ENCODE measurements at regions not wholly inside any gene's neighbourhood (a gene's known extent, or its start where the extent isn't known, plus 50 kb on each side); places are given as distances from the start of the nearest gene placed in this dataset.

- TF ChIP-seq EP300 (IDR thresholded peaks at IDR 0.05) (no peak), POLR2A (IDR thresholded peaks at IDR 0.05) (no peak), CTCF (IDR thresholded peaks at IDR 0.05) (no peak), POLR2AphosphoS5 (IDR thresholded peaks at IDR 0.05) (no peak)
- Histone ChIP-seq H3K4me1 (no peaks in the 10 kb centered on the region), H3K36me3 (no peaks in the 10 kb centered on the region), H3K9me3 (no peaks in the 10 kb centered on the region), H3K27ac (no peak overlapping the region), H3K27me3 (no peaks in the 10 kb centered on the region), H3K4me3 (no peak overlapping the region)
- 88% methylated on average over 6 of the region's 6 CpGs for WGBS
- DNase-seq (ENCODE audit: low spot score in 2 of 2), result no peak
These were observed 129.7 kb upstream of the BOD1 start for GRCh38 chr5:173746047-173746646.

GRCh38 chr5:173747876-173748275 lies 131.4 kb upstream of the BOD1 start:
- TF ChIP-seq POLR2AphosphoS5 (IDR thresholded peaks at IDR 0.05) (no peak), CTCF (IDR thresholded peaks at IDR 0.05) (no peak), EP300 (IDR thresholded peaks at IDR 0.05) (no peak), POLR2A (IDR thresholded peaks at IDR 0.05) (no peak)
- Histone ChIP-seq H3K9me3 (no peaks in the 10 kb centered on the region), H3K27ac (no peak overlapping the region), H3K4me3 (no peak overlapping the region), H3K36me3 (no peaks in the 10 kb centered on the region), H3K4me1 (no peaks in the 10 kb centered on the region), H3K27me3 (no peaks in the 10 kb centered on the region)
- no peak for DNase-seq (ENCODE audit: low spot score in 2 of 2)

- H3K4me3 ChIP-seq, result no peak overlapping the region
- no peaks in the 10 kb centered on the region for H3K9me3 ChIP-seq
- H3K27me3 ChIP-seq, result no peaks in the 10 kb centered on the region
- H3K36me3 ChIP-seq, result no peaks in the 10 kb centered on the region
- no peak overlapping the region for H3K27ac ChIP-seq
- H3K4me1 ChIP-seq, result no peaks in the 10 kb centered on the region
- 82% methylated on average over 9 of the region's 9 CpGs for WGBS
- no peak for TF ChIP-seq EP300 (IDR thresholded peaks at IDR 0.05)
- TF ChIP-seq POLR2A (IDR thresholded peaks at IDR 0.05), result no peak
- no peak for TF ChIP-seq POLR2AphosphoS5 (IDR thresholded peaks at IDR 0.05)
- no peak for TF ChIP-seq CTCF (IDR thresholded peaks at IDR 0.05)
- no peak for DNase-seq (ENCODE audit: low spot score in 2 of 2)
These were observed 134.3 kb upstream of the BOD1 start for GRCh38 chr5:173750538-173751265.

GRCh38 chr5:173751266-173751600 lies 134.8 kb upstream of the BOD1 start:
- H3K27ac ChIP-seq, result no peak overlapping the region
- no peaks in the 10 kb centered on the region for H3K36me3 ChIP-seq
- no peaks in the 10 kb centered on the region for H3K4me1 ChIP-seq
- WGBS, result 83% methylated on average over 5 of the region's 5 CpGs
- H3K4me3 ChIP-seq, result no peak overlapping the region
- H3K9me3 ChIP-seq, result no peaks in the 10 kb centered on the region
- no peaks in the 10 kb centered on the region for H3K27me3 ChIP-seq
- DNase-seq (ENCODE audit: low spot score in 2 of 2), result no peak
- TF ChIP-seq POLR2A (IDR thresholded peaks at IDR 0.05), result no peak
- TF ChIP-seq CTCF (IDR thresholded peaks at IDR 0.05), result no peak
- TF ChIP-seq EP300 (IDR thresholded peaks at IDR 0.05), result no peak
- TF ChIP-seq POLR2AphosphoS5 (IDR thresholded peaks at IDR 0.05), result no peak

GRCh38 chr5:173752653-173753052 lies 135.5 kb upstream of the CPEB4 start:
- TF ChIP-seq CTCF (IDR thresholded peaks at IDR 0.05) (no peak), EP300 (IDR thresholded peaks at IDR 0.05) (no peak), POLR2A (IDR thresholded peaks at IDR 0.05) (no peak), POLR2AphosphoS5 (IDR thresholded peaks at IDR 0.05) (no peak)
- Histone ChIP-seq H3K27me3 (no peaks in the 10 kb centered on the region), H3K4me1 (no peaks in the 10 kb centered on the region), H3K9me3 (no peaks in the 10 kb centered on the region), H3K4me3 (no peak overlapping the region), H3K36me3 (no peaks in the 10 kb centered on the region), H3K27ac (no peak overlapping the region)
- no peak for DNase-seq (ENCODE audit: low spot score in 2 of 2)
- 83% methylated on average over 4 of the region's 4 CpGs for WGBS

Measured in suprapubic skin (tissue), 4 donors.